AG10803 (cell line): ENCODE measurements at regions not wholly inside any gene's neighbourhood (a gene's known extent, or its start where the extent isn't known, plus 50 kb on each side); places are given as distances from the start of the nearest gene placed in this dataset.

ENCODE experiments used
- DNase-seq: peaks from one replicate; pipeline ENCODE4 v3.0.0; 2010; ENCODE audit warnings: low read depth
- H3K4me3 ChIP-seq: 2 replicates; pipeline ENCODE4 v1.5.1; 2011; ENCODE audit warnings: mild to moderate bottlenecking, low read length, control low read depth
- TF ChIP-seq, protein P1 (sequence below): conservative IDR thresholded peaks from 2 replicates; pipeline ENCODE4 v1.5.1; 2011; ENCODE audit warnings: mild to moderate bottlenecking, low read length, control low read depth, inconsistent platforms

DNA sequence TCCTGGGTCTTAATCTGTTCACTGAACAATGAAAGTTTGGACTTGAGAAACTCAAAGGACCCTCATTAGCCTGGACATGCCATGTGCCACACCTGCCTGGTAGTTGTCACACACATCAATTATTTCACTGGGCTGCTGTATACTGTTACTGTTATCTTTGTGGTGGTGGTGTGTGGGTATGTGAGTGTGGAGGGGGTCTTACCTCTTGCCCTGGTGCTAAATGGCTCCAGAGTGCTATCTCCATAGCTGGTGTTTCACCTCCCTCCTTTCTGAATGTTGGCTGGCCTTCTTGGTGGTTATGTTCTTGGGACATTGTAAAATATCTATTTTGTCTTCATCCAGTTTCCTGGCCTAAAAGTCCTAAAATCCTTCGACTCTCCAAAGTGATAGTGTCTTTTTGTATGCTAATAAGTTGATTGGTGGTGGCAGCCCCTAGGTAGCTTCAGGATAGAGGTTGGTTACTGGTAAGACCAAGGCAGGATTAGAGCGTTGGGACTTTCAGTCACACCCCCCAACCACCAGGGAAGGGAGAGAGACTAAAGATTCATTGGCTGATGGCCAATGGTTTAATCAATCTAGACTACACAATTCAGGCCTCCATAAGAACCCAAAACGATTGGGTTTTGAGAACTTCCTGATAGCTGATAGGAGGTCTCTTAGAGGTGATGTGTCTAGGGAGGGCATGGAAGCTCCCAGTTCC, 328.1 kb downstream of the MYCN start:
- DNase-seq: no peak
- TF ChIP-seq, protein P1, sequence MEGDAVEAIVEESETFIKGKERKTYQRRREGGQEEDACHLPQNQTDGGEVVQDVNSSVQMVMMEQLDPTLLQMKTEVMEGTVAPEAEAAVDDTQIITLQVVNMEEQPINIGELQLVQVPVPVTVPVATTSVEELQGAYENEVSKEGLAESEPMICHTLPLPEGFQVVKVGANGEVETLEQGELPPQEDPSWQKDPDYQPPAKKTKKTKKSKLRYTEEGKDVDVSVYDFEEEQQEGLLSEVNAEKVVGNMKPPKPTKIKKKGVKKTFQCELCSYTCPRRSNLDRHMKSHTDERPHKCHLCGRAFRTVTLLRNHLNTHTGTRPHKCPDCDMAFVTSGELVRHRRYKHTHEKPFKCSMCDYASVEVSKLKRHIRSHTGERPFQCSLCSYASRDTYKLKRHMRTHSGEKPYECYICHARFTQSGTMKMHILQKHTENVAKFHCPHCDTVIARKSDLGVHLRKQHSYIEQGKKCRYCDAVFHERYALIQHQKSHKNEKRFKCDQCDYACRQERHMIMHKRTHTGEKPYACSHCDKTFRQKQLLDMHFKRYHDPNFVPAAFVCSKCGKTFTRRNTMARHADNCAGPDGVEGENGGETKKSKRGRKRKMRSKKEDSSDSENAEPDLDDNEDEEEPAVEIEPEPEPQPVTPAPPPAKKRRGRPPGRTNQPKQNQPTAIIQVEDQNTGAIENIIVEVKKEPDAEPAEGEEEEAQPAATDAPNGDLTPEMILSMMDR: no peak
- H3K4me3 ChIP-seq: no peak overlapping the region

DNA sequence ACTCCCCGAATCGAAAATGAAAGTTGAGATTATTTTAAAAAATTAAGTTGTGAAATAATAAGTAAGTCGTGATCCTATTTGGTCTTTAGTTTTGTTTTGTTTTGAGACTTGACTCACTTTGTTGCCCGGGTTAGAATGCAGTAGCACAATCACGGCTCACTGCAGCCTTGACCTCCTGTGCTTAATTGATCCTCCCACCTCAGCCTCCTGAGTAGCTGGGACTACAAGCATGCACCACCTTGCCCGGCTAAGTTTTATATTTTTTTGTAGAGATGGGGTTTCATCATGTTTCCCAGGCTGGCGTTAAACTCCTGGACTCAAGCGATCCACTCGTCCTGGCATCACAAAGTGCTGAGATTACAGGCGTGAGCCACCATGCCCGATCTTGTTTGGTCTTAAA, 326.2 kb downstream of the MYCN start:
- TF ChIP-seq, protein P1: no peak
- no peak for DNase-seq
- no peak overlapping the region for H3K4me3 ChIP-seq

DNA sequence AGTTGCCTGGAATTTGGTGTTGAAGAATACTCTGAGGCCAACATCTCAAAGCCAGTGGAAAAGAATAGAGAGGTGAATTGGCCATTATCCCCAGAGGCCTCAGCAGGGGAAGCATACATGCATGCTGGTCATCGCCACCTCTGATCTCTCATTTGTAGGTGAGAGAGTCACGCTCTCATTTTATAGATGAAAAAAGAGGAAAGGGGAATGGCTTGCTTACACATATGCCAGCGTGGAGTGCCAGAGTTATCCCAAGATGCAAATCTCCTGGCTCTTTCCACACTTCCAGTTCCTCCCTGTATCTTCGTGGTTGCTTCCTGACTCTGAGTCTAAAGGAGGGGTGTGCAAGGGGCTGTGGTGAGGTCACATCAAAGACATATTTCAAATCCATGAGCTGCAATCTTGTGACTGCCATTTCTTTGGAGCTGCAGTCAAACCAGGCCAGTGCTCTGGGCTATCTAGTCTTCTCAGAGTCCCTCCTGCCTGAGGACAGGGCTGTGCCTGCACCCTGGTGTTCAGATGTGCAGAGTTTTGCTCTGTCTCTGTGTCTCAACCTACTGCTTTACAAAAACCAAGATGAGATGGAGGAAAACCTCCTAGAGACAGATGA, 324.7 kb downstream of the MYCN start:
- TF ChIP-seq, protein P1: no peak
- no peak overlapping the region for H3K4me3 ChIP-seq
- no peak for DNase-seq

DNA sequence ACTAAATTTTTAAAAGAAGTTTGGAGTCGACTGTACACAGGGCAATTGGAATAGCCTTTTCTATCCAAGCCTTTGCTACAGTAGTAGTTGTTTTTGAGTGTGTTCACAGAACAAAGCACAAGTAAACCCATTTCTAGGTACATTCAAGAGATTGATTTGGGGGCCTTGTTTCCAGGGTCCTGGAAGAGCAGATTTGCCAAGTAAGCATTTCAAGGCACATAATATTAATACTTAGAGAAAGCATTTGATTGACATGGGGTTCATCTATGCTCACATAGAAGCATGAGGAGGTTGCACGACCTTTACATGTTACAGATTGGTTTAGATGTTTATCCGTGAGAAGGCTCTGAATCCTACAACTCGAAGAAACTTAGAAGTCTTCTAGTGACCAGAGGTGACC, 324.1 kb downstream of the MYCN start:
- TF ChIP-seq, protein P1: no peak
- no peak for DNase-seq
- no peak overlapping the region for H3K4me3 ChIP-seq

DNA sequence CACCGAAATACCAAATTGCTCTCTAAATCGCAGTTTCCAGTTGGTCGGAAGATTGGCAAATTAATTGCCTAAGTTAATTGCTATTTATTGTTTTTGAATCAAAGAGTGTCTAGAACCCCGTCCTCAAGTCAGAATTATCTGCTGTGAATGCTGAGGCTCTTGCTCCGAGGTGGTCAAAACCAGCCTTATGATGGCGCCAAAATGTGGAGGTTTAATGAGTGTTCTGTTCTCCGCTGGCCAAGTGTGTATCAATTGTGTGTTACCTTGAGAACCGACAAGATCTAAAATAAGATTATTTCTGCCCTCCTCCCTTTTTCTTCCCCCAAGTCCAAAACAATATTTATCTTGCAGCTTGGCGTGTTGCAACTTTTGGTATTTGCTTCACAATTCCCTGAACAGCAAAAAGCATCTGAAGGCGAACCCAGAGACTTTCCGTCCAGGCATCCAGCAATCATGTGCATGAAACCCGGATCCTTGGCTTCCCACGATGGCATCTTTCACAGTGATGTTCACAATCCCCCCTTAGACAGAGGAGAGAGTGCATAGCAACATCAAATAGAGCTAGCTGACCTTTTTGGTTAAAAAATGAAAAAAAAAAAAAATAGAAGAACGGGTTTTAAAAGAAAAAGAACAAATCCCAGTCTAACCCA, 323.0 kb downstream of the MYCN start:
- H3K4me3 ChIP-seq: no peak overlapping the region
- no peak for DNase-seq
- TF ChIP-seq, protein P1: no peak

DNA sequence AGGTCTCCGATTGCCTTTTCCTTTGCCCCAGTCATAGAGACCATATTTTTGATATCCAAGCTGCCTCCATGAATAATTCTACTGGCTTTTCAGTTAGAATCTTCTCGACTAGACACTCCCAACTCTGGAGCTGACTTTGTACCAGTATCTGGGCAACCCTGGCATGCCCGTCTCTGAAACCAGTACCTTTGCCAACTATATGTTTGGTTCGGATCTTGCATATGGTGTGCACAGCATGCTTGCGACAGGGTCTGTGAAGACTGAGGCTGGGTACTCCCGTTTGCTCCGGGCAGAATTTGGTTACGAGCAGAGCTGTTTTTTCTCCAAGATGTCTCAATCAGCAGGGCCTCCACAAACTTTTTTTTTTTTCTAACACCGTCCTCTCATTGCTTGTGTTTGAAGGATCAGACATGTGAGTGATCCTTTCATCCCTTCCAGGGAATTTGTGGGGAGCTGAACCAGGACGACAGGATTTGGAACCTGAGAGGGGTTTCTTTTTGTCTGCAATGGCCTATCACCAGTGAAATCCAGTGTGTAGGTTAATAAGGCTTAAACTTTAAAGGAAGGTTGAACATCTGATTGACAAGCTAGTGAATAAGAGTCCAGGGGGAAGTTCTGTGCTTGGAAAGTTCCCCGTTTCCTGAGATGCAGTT, 322.3 kb downstream of the MYCN start:
- TF ChIP-seq, protein P1: no peak
- DNase-seq: no peak
- H3K4me3 ChIP-seq: no peak overlapping the region
